ENCODE measurements at regions not wholly inside any gene's neighbourhood (a gene's known extent, or its start where the extent isn't known, plus 50 kb on each side); places are given as distances from the start of the nearest gene placed in this dataset.

DNA sequence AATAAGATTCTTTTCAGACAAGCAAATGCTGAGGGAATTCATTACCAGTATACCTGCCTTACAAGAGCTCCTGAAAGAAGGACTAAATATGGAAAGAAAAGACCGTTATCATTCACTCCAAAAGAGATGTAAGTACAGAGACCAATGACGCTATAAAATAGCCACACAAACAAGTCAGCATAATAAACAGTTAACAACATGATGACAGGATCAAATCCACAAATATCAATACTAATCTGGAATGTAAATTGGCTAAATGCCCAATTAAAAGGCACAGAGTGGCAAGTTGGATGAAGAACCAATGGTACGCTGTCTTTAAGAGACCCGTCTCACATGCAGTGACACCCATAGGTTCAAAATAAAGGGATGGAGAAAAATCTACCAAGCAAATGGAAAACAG is 349.6 kb upstream of the MPDZ start:
- no peak for DNase-seq

DNA sequence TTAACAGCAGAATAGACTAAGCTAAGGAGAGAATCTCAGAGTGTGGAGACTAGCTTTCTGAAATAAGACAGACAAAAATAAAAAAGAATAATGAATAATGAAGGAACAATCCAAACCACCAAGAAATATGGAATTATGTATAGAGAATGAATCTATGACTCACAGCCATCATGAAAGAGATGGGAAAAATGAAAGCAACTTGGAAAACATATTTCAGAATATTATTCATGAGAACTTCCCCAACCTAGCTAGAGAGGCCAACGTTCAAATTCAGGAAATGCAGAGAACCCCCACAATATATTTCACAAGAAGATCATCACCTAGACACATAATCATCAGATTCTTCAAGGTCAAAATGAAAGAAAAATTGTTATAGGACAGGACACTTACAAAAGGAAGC is 349.0 kb upstream of the MPDZ start:
- DNase-seq, result no peak

DNA sequence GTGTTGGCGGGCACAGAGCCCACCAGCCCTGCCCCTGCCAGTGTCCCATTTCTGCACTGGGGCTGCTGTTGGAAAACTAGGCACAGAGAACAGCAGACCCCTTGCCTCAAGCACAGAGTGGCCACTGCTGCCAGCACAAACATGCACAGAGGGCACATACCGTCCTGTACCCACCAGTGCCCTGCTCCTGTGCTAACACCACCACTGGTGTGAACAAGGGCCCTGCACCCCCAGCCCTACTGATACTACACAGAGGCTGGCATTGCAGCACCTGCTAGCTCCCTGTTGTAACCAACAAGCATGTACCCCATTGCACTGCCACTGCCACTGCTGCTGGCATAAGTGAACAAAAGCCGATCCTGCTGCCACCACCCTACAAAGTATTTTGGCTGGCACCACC is 348.0 kb upstream of the MPDZ start:
- DNase-seq, result no peak

DNA sequence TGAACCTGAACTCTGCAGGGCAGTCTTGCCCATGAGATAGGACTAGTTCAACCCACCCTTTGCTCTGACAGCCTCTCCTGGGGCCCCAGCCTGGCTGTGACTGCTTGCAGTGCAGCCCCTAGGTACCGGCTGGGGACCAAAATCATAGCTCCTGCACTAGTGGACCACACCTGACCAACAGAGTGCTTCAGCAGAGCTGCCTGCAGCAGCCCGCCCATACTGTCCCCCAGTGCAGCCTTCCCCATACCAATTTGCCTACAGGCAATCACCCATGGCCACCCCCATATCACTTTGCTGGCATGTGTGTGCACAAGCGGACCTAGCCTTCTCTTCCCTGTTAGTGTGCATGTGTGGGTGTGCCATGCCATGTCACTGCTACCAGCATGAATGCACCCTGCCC is 347.6 kb upstream of the MPDZ start:
- no peak for DNase-seq

DNA sequence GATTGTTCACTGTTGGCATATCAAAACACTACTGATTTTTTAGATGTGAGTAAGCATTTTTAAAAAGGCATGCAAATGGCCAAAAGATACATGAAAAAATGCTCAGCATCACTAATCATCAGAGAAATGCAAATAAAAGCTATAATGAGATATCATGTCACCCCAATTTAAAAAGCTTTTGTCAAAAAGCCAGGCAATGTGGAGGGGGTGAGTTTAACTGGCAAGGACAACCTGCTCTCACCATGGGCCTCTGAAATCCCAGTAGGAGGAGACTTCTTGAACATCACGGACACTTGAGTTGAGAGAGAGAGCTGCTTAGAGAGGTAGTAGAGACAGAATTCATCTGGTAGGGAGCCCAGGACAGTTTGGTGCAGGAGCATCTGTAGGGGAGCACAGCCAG is 347.1 kb upstream of the MPDZ start:
- DNase-seq, result no peak

DNA sequence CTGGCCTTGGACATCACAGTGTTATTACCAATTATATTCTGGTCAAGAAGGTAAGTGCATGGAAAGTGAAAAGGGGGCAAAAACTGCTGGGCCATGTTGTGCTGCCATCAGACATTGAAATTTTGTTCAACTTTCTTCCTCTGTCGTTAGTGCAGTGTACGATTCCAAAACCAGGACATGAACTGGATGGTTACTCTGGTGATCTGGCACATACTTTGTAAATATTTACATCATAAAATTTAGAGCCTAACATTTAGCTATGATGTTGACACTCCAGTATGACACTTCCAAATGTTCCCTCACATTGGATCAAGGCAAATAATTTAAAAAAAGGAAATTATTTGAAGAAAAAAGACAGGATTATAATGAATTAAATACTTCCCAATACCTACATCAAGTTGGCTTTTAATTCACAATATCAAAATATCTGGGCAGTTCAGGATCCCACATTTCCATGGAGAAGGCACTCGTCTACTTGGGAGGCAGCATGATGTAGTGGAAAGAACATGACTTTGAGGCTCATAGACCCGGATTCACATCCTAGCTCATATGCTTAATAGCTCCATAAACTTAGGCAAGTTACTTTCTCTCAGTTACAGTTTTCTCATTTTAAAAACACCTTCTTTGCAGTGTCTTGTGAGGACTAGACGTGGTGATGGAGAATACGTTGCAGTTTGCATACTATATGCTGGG is 342.5 kb upstream of the MPDZ start:
- DNase-seq, result no peak

DNA sequence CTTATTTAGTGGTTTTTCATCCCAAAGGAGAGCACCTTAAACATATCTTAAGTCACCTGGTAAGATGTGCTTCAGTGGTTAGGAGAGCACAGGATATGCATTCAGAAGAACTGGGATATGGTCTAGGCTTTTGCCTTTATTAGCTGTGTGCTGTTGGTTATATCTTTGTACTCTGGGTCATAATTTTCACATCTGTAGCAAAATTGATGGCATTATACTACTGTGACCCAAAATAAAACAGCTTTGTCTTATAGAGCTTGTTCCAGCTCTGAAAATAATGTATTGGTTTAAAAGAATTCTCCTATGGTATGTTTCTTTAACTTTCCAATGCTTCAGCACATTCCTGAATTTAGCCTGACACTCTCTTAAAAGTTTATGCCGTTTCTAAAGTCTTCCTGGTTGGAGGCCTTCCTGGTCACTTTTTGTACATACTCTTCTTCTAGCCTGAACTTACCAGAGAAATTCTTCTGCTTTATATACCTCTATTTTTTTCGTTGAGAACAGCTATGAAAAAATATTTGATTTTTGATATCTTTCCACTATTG is 337.1 kb upstream of the MPDZ start:
- no peak for DNase-seq

DNA sequence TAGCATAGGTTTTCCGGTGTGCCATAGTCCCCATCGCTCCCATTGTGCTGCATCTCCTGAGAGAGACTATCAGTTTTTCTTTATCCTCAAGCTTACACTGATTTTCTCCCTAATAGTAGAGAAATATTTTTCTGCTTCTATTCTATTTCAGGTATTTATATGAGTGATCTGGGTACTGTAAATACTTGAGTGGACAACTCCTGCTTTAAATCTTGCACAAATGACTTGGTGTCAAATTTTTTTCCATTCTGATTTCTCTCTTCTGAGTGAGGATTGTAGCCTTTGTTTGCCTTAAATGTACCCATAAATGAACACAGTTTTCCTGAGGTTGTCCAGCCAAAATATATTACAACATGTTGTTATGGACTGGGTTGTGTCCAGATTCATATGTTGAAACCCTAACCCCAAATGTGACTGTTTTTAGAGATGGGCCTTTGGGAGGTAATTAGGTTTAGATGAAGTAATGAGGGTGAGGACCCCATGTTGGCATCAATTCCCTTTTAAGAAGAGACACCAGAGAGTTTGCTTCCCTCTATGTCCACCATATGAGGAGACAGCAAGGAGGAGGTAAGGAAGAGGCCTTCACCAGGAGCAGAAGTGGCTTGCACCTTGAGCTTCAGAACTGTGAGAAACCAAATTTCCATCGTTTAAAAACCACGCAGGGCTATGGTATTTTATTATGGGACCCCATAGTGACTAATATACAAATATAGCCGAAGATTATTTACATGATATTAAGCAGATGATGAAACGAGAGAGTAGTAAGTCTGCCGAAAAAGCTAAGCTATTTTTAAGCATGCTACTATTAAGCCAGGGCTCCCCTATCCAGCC is 336.4 kb upstream of the MPDZ start:
- DNase-seq, result no peak

DNA sequence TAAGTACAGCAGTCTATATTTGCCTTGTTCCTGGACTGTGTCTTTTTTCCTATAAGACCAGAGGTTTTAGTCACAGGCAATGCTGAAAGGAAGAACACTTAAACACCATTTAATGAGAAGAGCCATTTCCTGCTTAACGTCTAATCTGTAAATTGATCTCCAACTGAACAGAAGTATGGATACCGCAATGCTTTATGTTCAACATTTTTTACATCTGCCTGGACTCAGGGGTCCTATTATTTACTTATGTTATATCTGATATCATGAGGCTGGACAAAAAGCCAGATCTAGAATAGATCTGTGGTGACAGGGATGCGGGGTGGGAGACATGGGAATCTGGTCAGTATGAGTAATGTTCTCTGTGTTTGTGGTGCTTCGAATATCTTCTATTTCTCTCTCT is 334.6 kb upstream of the MPDZ start:
- no peak for DNase-seq

DNA sequence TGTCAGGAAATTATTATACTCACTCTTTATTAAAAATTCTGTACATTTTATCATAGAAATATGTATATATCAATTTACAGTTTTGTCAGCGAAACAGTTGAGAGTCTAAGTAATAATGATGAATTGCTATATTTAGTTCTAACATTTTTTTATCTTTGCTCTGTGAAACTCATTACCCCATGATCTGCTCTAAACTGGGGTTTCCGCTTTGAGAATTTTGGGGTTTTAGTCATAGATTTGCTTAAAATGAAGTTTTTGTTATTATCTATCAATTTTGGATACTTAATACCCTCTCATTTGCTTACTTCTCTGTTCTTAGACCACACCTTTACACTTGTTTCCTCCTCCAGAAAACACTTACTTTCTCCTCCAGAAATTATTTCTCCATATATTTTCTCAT is 333.8 kb upstream of the MPDZ start:
- DNase-seq, result no peak

DNA sequence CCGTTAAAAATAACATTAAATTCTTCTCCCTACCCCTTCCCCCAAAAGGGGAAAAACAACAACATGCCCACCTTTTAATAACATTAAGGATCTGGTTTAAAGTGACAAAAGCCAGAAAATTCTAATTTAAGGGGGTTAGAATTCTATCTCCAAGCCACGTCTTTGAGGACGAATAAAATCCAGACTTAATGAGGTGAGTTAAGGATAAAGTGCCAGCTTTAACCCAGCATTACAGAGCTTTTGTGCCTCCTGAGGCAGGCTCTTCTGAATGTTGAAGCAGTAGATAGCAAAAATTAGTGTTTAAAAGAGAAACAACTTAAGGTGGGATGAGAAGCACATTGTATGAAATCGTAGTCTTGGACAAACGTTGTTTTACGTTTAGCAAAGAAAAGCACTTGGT is 329.0 kb upstream of the MPDZ start:
- DNase-seq, result no peak

DNA sequence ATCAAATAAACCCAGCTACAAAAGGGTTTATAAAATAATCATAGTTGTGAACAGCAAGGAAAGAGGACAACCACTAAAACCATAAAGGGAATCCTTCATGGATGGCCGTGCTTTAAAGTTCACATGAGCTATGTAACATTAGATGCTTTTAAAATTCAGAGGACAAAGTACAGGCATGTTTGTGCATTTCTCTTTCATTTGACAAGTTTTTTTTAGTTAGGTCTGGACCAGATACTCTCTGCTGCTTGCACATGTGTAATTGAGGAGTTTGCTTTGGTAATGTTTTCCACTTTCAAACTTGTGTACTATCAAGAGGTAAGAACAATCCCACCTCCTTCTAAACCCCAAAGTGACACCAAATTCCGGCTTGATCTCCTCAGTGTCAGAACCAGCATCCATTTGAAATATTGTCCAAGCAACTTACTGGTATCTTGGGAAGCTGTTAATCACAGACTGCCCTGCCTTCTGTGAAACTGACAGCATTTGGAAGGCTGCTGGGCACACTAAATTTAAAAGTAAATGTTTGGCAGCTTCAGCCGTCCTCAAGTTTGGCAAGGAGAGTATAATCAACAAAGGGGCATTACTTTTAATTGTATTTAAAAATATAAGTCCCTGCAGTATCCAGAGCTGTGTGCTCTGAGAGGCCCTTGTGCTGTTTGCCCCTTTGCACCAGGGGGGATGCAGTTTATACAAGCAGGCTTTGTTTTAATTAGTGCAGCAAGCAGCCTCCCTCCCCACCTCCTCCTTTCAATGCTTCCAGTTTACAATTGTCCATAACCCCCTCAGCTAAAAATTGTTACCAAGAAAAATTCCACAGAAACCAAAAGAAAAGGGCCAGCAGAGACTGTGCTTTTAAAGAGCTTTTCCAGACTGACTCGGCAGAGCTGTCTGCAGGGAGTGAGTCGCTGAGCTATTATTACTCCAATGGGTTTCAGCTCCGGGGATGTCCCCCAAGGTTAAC is 328.3 kb upstream of the MPDZ start:
- no peak for DNase-seq

DNA sequence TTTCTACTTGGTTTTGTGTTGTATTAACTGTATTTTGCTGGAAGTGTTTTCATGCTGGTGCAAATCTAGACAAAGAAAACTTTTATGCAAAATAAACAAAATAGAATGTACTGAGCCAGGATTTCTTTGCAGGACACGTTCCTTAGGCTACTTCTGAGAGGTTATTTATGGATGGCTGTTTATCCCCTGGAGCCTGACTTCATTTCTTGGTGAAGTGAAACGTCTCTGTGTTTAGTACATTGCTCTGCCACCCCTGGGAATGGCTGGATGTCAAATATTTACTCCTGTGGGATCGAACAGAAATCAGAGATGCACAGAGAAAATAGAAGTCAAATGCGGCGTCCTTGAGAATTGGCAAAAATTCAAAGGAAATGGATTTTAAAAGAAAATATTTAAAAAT is 327.1 kb upstream of the MPDZ start:
- DNase-seq, result no peak

DNA sequence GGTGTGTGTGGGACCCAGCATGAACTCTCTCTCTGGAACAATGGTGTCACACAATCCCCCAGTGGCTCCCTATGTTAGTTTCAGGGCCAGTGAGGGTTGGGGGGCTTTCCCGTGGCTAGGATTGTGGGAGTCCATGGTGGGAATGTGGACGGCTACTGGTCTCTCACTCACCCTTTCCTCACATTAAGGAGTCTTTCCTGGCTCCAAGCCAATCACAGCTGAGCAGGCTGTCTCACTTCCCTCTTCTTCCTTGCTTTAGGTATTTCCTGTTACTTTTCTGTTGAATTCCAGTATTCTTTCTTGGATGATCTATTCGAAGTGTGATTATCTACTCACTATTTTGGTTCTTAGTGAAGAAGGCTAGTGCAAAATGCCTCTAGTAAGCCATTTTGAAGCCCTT is 324.4 kb upstream of the MPDZ start:
- DNase-seq, result no peak

DNA sequence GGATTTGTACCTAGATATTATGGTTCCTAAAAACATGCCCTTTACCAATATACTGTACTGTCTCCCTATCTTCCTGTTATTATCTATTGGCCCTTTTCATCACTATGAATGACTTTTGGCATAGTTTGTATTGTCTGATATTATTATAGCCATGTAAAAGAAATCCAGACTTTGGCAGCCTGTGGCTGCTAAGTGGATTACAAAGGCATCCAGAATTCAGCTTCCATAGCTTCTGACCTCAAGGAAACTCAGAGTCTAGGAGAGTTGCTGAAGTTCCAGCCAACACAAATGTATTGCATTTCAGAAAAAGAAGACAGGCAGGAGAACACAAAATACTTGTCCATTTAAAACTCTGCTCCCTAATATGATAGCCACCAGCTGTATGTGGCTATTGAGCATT is 319.2 kb upstream of the MPDZ start:
- DNase-seq, result no peak

DNA sequence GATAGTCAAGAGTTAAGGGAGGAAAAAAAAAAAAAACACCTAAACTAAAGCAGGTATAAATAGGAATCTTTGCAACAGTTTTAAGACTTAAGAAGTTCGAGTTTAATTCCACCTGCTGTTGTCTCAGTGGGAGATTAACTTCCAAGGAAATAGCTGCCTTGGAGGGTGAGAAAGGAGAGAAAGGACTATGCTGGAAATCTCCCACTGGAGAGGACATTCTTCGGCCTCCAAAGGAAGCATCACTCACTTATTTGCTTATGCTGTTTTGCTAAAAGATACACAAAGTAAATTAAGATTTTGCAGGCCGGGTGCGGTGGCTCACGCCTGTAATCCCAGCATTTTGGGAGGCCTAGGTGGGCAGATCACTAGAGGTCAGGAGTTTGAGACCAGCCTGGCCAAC is 317.9 kb upstream of the MPDZ start:
- DNase-seq, result no peak

DNA sequence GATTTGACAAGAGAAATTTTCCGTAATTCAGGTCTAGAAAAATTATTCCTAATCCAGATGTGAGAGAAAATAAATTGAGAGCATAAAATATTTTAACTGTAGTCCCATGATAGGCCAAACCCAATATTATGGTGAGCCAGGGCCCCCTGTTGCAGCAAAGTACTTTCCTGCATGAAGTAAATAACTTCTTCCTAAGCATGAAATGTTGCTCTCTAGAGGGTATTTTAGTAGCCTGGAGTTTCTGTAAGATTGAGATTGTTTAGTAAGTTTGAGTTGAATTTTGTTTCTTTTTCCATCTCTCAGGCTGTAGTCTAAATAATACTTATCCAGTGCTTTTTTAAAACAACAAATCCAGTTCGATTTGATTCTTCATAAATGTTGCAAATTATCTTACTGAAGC is 317.5 kb upstream of the MPDZ start:
- no peak for DNase-seq

DNA sequence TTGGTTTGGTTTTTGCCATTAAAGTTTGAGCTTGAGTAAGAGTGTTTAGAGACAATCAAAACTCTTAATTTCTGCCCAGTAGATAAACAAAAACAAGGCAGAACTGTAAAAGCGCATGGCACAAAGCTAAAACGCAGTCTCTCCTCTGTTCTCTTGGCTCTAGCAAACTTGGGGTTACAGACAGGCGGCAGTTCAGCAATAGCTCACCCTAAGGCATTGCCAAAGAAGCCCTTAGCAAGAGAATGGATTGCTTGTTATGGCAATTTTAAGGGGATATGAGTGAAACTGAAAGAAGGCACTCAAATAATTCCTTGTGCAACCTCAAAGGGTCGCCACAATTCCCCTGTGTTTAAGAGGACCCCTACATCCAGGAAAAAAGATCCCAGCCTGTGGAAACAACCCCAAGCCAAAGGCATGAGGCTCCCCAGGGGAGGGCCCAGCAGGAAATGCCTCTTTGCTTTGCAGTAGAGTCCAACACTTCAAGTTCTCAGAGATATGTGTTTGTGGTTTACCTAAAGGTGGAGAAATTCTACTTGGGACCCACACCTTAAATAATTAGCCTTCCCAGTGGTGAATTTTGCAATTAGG is 317.0 kb upstream of the MPDZ start:
- DNase-seq, result no peak

DNA sequence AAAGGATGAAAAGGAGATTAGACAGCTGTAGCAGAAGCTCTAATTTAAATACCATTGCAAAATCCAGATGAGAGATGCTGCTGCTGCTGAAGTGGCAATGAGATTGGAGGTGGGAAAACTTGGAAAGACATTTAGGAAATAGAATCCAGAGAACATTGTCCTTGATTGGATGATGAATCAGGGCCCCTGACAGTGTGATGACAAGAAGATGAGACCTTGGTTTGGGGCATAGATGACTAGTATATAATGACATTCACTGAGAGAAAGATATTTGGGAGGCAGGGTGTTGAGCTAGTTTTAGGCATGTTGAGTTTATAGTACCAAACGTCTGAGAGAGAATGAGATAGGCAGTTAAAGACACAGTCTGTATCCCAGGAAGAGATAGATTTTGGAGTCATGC is 311.5 kb upstream of the MPDZ start:
- DNase-seq, result no peak

DNA sequence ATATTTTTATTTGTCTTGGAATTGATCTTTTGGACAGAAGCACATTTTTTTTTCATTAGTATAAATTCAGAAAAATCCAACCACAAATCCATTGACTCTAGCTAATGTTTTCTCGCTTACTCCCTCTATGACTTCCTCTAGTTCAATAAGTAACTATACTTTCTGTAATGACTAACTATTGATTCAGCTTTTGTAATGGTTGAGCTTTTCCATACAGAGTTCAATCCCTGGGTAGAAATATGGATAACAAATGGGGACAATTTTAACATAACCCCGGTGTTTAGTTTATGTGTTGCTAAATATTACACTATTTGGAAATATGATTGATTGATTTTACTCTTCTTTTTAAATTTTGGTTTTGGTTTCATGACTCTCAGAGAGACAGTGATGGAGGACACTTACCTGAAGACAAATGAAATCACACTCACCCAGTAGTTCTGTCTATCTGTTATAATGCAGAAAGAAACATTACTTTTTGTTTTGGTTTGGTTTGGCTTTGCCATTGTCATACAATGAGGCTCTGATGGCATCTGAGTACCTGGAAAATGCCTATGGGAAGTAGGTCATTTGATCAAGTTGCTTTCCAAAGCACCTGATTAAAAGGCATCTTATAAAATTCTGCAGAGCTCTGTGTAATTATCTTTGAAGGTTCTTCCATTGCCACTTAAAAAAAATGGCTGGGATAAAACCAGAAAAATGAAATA is 309.7 kb upstream of the MPDZ start:
- no peak for DNase-seq

DNA sequence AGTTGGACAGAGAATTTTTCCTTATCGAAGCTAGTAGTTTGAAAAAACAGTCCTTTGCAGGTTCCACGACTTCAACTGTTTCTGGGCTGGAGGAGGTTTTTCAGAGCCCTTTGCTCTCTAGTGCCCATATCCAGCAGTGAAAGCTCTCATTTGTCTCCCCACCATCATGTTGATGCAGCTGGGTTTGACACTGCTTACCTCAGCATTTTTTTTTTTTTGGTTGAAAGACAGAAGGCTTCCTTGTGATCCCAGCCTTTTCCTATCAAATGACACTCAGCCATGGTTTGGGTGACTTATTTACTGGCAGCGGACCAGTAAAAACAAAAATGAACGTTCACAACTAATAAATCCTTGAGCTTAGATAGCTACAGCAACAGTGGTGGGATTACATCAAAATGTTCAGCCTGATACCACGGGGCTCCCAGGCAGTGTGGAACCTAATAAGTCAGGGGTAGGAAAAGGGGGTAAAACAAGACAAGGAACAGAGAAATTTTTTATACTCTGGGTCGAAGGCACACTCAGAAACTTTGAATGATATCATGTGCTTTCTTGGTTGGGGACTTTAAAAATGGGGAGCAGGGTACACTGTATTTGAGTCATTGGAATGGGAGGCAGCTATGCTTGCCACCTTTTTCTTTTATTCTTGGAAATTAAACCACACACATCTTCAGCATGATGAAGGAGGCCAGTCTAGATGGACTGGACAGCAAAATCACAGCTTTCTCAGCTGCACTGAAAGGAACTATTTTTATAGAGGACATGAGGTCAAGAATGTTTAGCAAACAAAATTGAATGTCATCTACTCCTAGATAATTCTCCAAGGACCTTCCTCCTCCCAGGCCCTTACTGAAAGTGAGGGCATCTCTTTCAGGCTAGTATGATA is 308.9 kb upstream of the MPDZ start:
- no peak for DNase-seq

All from inflammatory macrophage treated with lipopolysaccharide for 4 hours (primary cell).